HG03558 (cell line): ENCODE measurements at regions not wholly inside any gene's neighbourhood (a gene's known extent, or its start where the extent isn't known, plus 50 kb on each side); places are given as distances from the start of the nearest gene placed in this dataset.
"Not testable (repeated sequence)": the region's sequence is repeated elsewhere in the genome, so short reads cannot be mapped to it uniquely, and the experiment has no call there.

Experiments used
- ATAC-seq: cut with Tn5 transposase; IDR thresholded peaks from one replicate; pipeline ENCODE4 v1.9.1; 2021; ENCODE audit warnings: moderate number of reproducible peaks; ENCODE audit not compliant: unreplicated experiment; ENCODE audit errors: extremely low read depth

- no peak for ATAC-seq
Measured at GRCh38 chr12:33813536-33813935, 208.8 kb upstream of the ALG10 start.

DNA sequence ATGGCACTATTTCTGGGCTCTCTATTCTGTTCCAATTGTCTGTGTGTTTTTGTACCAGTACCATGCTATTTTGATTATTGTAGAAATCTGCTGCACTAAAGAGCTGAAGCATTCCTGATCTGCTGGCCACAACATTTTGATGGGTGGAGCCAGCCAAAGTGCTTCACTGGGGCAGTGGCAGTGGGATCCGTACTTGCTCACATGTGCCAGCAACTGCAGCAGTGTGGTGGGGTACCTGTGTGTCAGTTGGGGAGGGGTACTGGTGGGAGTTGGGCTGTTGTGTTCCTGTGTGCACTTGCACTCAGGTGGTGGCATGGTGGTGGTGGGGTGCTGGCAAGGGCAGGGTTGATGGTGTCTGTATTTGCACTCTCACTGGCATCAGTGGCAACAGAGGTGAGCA, 204.6 kb upstream of the ALG10 start:
- no peak for ATAC-seq

- no peak for ATAC-seq
Measured at GRCh38 chr12:33818313-33818712, 204.0 kb upstream of the ALG10 start.

DNA sequence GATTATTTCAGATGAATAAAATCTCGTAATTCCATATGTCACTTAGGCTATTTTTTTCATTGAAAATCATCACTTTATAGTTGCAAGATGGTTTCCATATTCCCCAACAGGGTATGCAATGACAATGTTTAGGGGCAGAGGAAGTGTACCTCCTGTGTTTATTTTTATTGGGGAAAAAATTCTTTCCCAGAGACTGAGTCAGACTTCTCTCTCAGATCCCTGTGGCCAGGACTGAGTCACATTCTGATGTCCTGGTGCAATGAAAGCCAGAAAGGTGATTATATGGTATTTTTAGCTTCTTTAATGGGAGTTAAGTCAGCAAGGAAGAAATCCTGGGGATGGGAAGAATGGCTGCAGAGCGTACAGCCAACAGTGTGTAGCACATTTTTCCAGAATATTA, 196.9 kb upstream of the ALG10 start:
- ATAC-seq, result no peak

- ATAC-seq, result no peak
Measured at GRCh38 chr12:33825986-33826602, 196.2 kb upstream of the ALG10 start.

DNA sequence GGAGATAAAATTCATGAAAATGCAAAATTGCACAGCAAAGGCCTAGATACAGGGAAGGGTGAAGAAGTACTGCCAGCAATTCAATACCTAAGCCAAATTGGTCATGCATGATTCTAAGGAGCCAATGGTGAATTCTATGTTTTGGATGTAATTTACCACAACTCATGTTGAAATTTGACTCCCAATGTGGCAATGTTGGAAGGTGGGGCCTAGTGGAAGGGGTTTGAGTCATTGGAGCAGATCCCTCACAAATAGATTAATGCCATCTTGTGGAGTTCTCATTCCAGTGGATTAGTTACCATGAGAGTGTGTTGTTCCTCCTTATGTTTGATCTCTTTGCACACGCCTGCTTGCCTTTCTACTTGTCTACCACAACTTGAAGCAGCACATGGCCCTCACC, 194.0 kb upstream of the ALG10 start:
- no peak for ATAC-seq

- ATAC-seq, result no peak
Measured at GRCh38 chr12:33830070-33830469, 192.2 kb upstream of the ALG10 start.

GRCh38 chr12:33832900-33833299, 189.4 kb upstream of the ALG10 start:
- ATAC-seq, result no peak

DNA sequence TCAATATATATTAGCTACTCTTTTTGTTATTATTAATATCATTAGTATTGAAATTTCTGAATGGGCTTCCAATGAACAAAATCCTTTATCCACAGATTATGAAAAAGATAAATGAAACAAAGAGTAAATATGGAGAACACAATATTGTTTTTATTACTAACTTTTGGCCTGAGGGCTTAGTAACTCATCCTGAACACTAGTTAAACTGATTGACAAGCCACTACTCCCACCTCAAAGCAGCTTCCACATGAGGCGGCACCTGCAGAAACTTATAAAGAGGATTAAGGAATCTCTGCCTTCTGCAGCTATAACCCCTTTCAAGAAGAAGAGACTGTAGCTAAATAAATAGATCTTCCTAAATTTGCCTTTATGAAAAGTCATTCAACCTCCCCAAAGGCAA, 187.6 kb upstream of the ALG10 start:
- no peak for ATAC-seq

DNA sequence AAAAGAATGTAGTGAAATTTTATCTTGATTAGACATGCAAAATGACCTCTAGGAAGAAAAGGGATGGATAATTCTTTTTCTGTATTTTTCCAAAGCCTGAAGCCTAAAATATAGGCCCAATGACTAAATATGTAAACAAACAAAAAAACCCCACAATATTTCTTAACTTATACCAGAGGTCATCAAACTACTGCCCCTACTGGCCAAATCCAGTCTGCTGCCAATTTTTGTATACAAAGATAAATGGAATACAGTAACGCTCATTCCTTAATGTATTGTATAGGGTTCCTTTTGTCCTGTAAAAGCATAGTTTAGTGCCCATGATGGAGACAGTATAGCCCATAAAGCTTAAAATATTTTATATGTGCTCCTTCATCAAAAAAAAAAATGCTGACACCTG, 145.7 kb upstream of the ALG10 start:
- no peak for ATAC-seq

DNA sequence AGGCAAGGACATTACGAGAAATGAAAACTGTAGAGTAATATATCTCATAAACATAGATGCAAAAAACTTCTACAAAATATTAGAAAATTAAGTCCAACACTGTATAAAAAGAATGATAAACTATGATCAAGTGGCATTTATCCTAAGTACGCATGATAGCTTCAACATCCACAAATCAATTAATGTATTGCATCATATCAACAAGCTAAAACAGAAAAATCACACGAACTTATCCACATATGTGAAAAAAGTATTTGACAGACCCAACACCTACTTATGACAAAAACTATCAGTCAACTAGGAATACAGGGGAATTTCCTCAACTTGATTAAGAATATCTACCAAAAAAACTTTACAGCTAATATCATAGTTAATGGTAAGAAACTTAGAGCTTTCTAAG, 129.9 kb upstream of the ALG10 start:
- ATAC-seq, result no peak

- ATAC-seq, result not testable (repeated sequence)
Measured at GRCh38 chr12:33920460-33920859, 101.8 kb upstream of the ALG10 start.

GRCh38 chr12:33926095-33926494, 96.2 kb upstream of the ALG10 start:
- ATAC-seq, result no peak

DNA sequence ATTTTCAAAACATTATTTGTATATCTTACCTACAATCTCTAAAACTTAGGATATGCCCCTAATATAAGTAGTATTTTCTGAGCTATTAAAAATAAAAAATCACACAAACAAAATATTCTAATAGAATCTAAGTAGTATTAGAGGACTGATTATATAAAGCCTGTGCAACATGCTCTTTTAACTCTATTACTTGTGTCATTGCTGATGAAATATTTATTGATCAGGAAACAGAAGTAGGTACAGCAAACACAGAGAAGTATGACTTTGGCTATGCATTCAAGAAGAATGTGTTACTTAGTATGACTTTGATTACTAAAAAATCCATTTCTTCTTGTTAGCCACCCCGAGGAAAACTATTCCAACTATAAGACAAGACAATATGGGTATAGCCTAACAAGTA, 84.6 kb upstream of the ALG10 start:
- ATAC-seq, result not testable (repeated sequence)

DNA sequence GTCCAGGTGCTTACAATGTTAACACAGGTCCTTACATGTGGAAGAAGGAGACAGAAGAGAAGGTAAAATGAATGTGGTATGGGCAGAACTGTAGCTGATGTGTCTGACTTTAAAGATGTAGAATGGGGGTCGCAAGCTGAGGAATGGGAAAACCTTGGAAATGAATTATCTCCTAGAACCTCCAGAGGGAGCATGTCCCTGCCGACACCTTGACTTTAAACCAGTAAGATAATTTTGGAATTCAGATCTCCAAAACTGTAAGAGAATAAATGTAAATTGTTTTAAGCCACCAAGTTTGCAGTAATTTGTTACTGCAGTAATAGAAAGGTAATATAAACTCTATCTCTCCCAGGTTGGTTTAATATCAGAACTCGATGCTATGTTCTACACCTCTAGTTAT, 80.1 kb upstream of the ALG10 start:
- no peak for ATAC-seq

DNA sequence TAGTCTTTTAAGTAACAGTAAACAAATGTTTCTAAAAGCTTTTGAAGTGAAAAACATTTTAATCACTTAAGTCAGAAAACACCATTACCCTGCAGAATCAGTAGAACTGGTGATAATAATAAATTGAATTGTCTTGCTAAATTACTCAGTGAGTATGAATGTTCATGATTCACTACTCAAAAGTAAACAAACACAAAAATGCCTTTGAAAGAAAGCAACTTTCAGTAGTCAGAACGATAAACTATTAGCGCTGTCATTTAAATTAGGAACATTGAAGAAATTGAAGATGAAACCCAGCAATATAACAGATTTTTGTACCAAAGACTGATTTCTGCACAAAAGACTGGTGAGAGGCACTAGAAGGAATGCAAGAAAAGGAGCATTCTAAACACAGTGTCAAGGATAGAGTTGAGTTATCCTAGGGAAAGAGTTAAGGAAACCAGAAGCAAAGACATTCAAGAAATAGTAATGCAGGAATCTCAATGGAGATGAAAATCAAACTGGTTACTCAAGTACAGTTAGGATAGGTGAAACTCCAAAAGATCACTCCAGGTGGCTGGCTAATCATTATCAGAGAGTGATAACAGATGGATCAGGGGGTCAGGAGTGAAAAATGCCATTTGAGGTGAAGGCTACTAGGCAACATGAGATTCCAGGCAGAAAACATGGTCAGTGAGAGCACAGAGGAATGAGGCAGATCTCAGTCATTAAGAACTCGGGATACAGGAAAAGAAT, 77.4 kb upstream of the ALG10 start:
- ATAC-seq, result no peak

GRCh38 chr12:33945438-33945784, 76.9 kb upstream of the ALG10 start:
- no peak for ATAC-seq

- not testable (repeated sequence) for ATAC-seq
Measured at GRCh38 chr12:33966219-33966618, 56.1 kb upstream of the ALG10 start.

DNA sequence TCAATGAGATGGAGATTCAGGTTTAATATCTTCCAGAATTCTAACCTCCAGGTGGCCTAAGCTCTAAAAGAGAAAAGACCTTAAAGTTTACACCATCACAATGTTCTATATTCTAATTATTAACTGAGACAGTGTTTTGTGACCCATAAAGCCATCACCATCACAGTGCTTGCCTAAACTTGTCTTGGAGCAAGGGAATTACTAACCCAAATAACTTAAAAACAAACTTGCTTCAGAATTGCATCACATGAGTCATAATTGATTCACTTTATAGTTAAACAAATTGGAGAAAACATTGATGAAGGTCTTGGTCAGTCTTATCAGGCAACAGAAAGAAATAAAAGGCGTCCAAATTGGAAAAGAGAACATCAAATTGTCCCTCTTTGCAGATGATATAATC, 54.5 kb upstream of the ALG10 start:
- no peak for ATAC-seq
